ENCODE measurements at regions not wholly inside any gene's neighbourhood (a gene's known extent, or its start where the extent isn't known, plus 50 kb on each side); places are given as distances from the start of the nearest gene placed in this dataset.
A peak's percentile ranks its signal among the peaks of the same experiment; 100 is the strongest.

- Mint-ChIP-seq H3K9me3 (ENCODE audit: unreplicated experiment) (no peaks in the 10 kb centered on the region), H3K4me1 (ENCODE audit: insufficient read depth, unreplicated experiment) (peaks cover 29% of the 10 kb centered on the region), H3K4me3 (ENCODE audit: unreplicated experiment) (no peak overlapping the region), H3K27me3 (ENCODE audit: insufficient read depth, unreplicated experiment) (no peaks in the 10 kb centered on the region), H3K27ac (ENCODE audit: low read depth, unreplicated experiment) (peak overlapping the region; percentile 74), H3K36me3 (ENCODE audit: insufficient read depth, unreplicated experiment) (peaks cover 6% of the 10 kb centered on the region)
- intact Hi-C loops (cut with micrococcal nuclease): no loop called here
- CTCF ChIA-PET: interaction anchor here (0.7 kb wide), 1 partner anchor 981 kb away, joined by 3 read pairs; no protein-coding TSS in a partner anchor
- no peak for TF ChIP-seq CTCF (IDR thresholded peaks at IDR 0.05; ENCODE audit: unreplicated experiment)
- BruUV-seq (replicated peaks): no TSS peak
- POLR2A ChIA-PET: no interaction called here
- DNase-seq (ENCODE audit: unreplicated experiment): peak; percentile 17
Measured at GRCh38 chr6:48429021-48429420, 318.0 kb upstream of the PTCHD4 start.

DNA sequence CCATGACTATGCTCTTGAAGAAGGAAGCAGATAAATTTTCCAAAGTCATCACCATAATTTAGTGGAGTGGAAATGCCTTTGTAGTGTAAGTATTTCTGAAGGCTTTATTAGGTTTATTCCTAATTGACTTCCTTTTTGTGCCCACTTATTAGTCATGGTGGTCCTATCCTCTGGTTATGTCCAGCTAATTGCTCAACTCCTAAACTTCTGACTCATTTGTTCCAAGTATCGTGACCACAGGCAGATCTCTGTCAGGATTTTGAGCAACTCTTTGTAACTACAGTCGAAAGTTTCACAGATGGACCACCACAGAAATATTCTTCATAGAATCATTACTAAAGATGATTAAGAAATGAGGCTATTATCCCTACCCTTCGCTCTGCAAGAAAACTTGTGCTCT lies 315.6 kb upstream of the PTCHD4 start:
- peak; percentile 76 for DNase-seq (ENCODE audit: unreplicated experiment)
- intact Hi-C loops (cut with micrococcal nuclease): no loop called here
- no peaks in the 10 kb centered on the region for H3K36me3 Mint-ChIP-seq (ENCODE audit: insufficient read depth, unreplicated experiment)
- ChIA-PET CTCF (no interaction called here), POLR2A (interaction anchor here (1.2 kb wide), 1 partner anchor 8 kb away, joined by 3 read pairs; no protein-coding TSS in a partner anchor)
- peaks cover 29% of the 10 kb centered on the region for H3K4me1 Mint-ChIP-seq (ENCODE audit: insufficient read depth, unreplicated experiment)
- no peaks in the 10 kb centered on the region for H3K27me3 Mint-ChIP-seq (ENCODE audit: insufficient read depth, unreplicated experiment)
- no peaks in the 10 kb centered on the region for H3K9me3 Mint-ChIP-seq (ENCODE audit: unreplicated experiment)
- TF ChIP-seq CTCF (IDR thresholded peaks at IDR 0.05; ENCODE audit: unreplicated experiment): no peak
- no peak overlapping the region for H3K4me3 Mint-ChIP-seq (ENCODE audit: unreplicated experiment)
- peak overlapping the region; percentile 81 for H3K27ac Mint-ChIP-seq (ENCODE audit: low read depth, unreplicated experiment)
- BruUV-seq (replicated peaks): no TSS peak

DNA sequence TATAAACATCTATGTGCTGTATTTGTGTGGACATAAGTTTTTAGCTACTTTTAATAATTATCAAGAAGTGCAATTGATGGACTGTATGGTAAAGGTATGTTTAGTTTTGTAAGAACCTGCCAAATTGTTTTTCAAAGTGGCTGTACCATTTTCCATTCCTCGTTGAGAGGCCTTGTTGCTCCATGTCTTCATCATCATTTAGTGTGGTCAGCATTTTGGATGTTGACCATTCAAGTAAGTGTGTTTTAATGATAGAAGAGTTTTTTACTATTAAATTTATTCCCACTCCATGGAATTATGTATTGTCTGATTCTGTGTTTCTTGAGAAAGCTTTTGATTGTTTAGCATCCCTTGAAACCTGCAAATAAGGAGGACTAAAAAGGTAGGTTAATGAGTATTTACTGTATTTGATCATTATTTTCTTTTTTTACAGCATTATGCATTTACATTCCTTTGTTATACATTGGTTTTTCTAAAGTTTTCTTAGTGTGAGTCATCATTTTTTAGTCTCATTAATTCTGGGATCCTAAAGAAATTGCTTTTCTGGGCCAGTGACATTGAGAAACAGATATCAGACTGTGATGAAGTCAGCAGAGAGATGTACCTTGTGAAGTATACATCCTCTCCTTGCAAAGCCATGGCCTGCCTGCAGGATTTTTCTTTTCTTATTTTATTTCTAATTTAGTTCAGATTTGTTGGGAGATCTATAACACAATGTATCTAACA lies 312.8 kb upstream of the PTCHD4 start:
- no peak for DNase-seq (ENCODE audit: unreplicated experiment)
- POLR2A ChIA-PET: no interaction called here

DNA sequence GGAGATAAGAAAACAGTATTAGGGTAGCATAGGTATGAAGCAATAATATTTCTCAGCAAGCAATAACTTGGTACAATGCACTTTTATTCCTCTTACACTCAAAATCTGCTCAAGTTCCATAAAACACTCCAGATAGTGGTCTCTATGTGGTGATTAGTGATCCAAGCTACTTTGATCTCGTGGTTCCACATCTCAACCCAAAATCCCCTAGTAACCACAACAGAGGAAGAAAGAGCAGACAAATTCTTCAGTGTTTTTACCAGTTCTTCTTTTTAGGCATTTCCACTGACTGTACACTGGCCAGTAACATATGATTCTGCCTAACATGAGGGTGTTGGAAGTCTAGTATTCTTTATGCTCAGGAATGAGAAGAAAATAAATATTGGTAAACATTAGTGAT lies 309.0 kb upstream of the PTCHD4 start:
- CTCF ChIA-PET: interaction anchor here (0.6 kb wide), 2 partner anchors 750 to 949 kb away, joined by 3 to 4 read pairs; no protein-coding TSS in a partner anchor
- Mint-ChIP-seq H3K27me3 (ENCODE audit: insufficient read depth, unreplicated experiment) (no peaks in the 10 kb centered on the region), H3K9me3 (ENCODE audit: unreplicated experiment) (no peaks in the 10 kb centered on the region), H3K27ac (ENCODE audit: low read depth, unreplicated experiment) (no peak overlapping the region), H3K36me3 (ENCODE audit: insufficient read depth, unreplicated experiment) (no peaks in the 10 kb centered on the region), H3K4me1 (ENCODE audit: insufficient read depth, unreplicated experiment) (peaks cover 7% of the 10 kb centered on the region), H3K4me3 (ENCODE audit: unreplicated experiment) (no peak overlapping the region)
- intact Hi-C loops (cut with micrococcal nuclease): no loop called here
- POLR2A ChIA-PET: no interaction called here
- TF ChIP-seq CTCF (IDR thresholded peaks at IDR 0.05; ENCODE audit: unreplicated experiment): no peak
- no TSS peak for BruUV-seq (replicated peaks)
- no peak for DNase-seq (ENCODE audit: unreplicated experiment)

More for the DNA sequence above, 312.8 kb upstream of the PTCHD4 start:
- Mint-ChIP-seq H3K36me3 (ENCODE audit: insufficient read depth, unreplicated experiment) (no peaks in the 10 kb centered on the region), H3K4me1 (ENCODE audit: insufficient read depth, unreplicated experiment) (peaks cover 16% of the 10 kb centered on the region), H3K4me3 (ENCODE audit: unreplicated experiment) (no peak overlapping the region), H3K9me3 (ENCODE audit: unreplicated experiment) (no peaks in the 10 kb centered on the region), H3K27ac (ENCODE audit: low read depth, unreplicated experiment) (no peak overlapping the region), H3K27me3 (ENCODE audit: insufficient read depth, unreplicated experiment) (no peaks in the 10 kb centered on the region)
- no peak for TF ChIP-seq CTCF (IDR thresholded peaks at IDR 0.05; ENCODE audit: unreplicated experiment)
- no TSS peak for BruUV-seq (replicated peaks)
- CTCF ChIA-PET: no interaction called here
- intact Hi-C loops (cut with micrococcal nuclease): no loop called here

Measured in MCF 10A (cell line).